Heart left ventricle (tissue), 13 donors: ENCODE measurements at regions not wholly inside any gene's neighbourhood (a gene's known extent, or its start where the extent isn't known, plus 50 kb on each side); places are given as distances from the start of the nearest gene placed in this dataset.

Experiments used
- CTCF ChIP-seq, 12 donors: fragments of 200-600 bp; sonication (generic) in 4 of 12; IDR thresholded peaks; one replicate each; pipeline versions ENCODE4 v1.5.0 to v1.8.0; 2018 to 2022; ENCODE audit warnings: antibody characterized with exemption in 12 of 12, mild to moderate bottlenecking in 5 of 12
- POLR2A ChIP-seq, 2 donors: fragments of 450-650 bp; IDR thresholded peaks; one replicate each; pipeline ENCODE4 v1.6.1; 2017; ENCODE audit warnings: antibody characterized with exemption in 2 of 2, mild to moderate bottlenecking in 2 of 2, moderate library complexity in 2 of 2
- donor health status: ischemic (EF 13 %, LVEDD 7.1; RV severe dilation, severe dysfunction).
- donor health status: DM: no; HTN: yes; CAD: no.
- donor health status: DM: no; HTN: no; CAD: no.
- donor health status: ischemic (EF 25% LVEDD 6.9; RV normal size, moderate dysfunction).
- donor health status: ischemic (EF 25% LVEDD 5.7; RV mildly dilated, moderate dysfunction).
- donor health status: ischemic (EF 35%, LVEDD 5.7; RV mildly dilated, moderate dysfunction).
- donor health status: nonischemic (EF 11% LVEDD 7.7; RV severe dilation, severe dysfunction).
- donor health status: DM: yes; HTN: yes; CAD: no.
- donor health status: PGD.
- donor health status: ischemic (EF 29% LVEDD 5.4; RV normal size, mild dysfunction).
- donor health status: nonischemic (EF 23%, LVEDD 6.1; RV moderate dilation, normal function).

GRCh38 chr13:86585835-86586234 is 786.6 kb upstream of the SLITRK6 start:
- TF ChIP-seq CTCF (IDR thresholded peaks at IDR 0.05) (no peak), POLR2A (IDR thresholded peaks at IDR 0.05) (no peak)
